ENCODE measurements at regions not wholly inside any gene's neighbourhood (a gene's known extent, or its start where the extent isn't known, plus 50 kb on each side); places are given as distances from the start of the nearest gene placed in this dataset.
"Not testable (repeated sequence)": the region's sequence is repeated elsewhere in the genome, so short reads cannot be mapped to it uniquely, and the experiment has no call there.

- DNase-seq (ENCODE audit: low read depth, low spot score); CTCF ChIA-PET; H3K4me3 ChIP-seq (ENCODE audit: low read depth, low read length); H3K9me3 ChIP-seq (ENCODE audit: control insufficient read depth, insufficient read depth, low read length); H3K27me3 ChIP-seq (ENCODE audit: control insufficient read depth, insufficient read depth, low read length); POLR2A ChIA-PET; H3K27ac ChIP-seq (ENCODE audit: low read depth, low read length): not testable (repeated sequence)
Measured at GRCh38 chr16:15230432-15230831, 136.4 kb upstream of the RRN3 start.

GRCh38 chr16:15229661-15230060 is 135.6 kb upstream of the RRN3 start:
- H3K27me3 ChIP-seq (ENCODE audit: control insufficient read depth, insufficient read depth, low read length); H3K4me3 ChIP-seq (ENCODE audit: low read depth, low read length); POLR2A ChIA-PET; H3K27ac ChIP-seq (ENCODE audit: low read depth, low read length); DNase-seq (ENCODE audit: low read depth, low spot score); CTCF ChIA-PET; H3K9me3 ChIP-seq (ENCODE audit: control insufficient read depth, insufficient read depth, low read length): not testable (repeated sequence)

GRCh38 chr16:15224651-15225050 is 130.6 kb upstream of the RRN3 start:
- POLR2A ChIA-PET; DNase-seq (ENCODE audit: low read depth, low spot score); CTCF ChIA-PET; H3K4me3 ChIP-seq (ENCODE audit: low read depth, low read length); H3K27ac ChIP-seq (ENCODE audit: low read depth, low read length); H3K27me3 ChIP-seq (ENCODE audit: control insufficient read depth, insufficient read depth, low read length); H3K9me3 ChIP-seq (ENCODE audit: control insufficient read depth, insufficient read depth, low read length): not testable (repeated sequence)

GRCh38 chr16:15223398-15223797 is 129.3 kb upstream of the RRN3 start:
- POLR2A ChIA-PET; H3K4me3 ChIP-seq (ENCODE audit: low read depth, low read length); DNase-seq (ENCODE audit: low read depth, low spot score); H3K27me3 ChIP-seq (ENCODE audit: control insufficient read depth, insufficient read depth, low read length); H3K27ac ChIP-seq (ENCODE audit: low read depth, low read length); H3K9me3 ChIP-seq (ENCODE audit: control insufficient read depth, insufficient read depth, low read length); CTCF ChIA-PET: not testable (repeated sequence)

GRCh38 chr16:15219679-15220615 is 125.9 kb upstream of the RRN3 start:
- H3K27ac ChIP-seq (ENCODE audit: low read depth, low read length); H3K9me3 ChIP-seq (ENCODE audit: control insufficient read depth, insufficient read depth, low read length); H3K4me3 ChIP-seq (ENCODE audit: low read depth, low read length); POLR2A ChIA-PET; H3K27me3 ChIP-seq (ENCODE audit: control insufficient read depth, insufficient read depth, low read length); DNase-seq (ENCODE audit: low read depth, low spot score); CTCF ChIA-PET: not testable (repeated sequence)
- peak; percentile 64 for TF ChIP-seq CTCF (IDR thresholded peaks at IDR 0.05; ENCODE audit: low read depth, low read length)

- H3K27me3 ChIP-seq (ENCODE audit: control insufficient read depth, insufficient read depth, low read length); DNase-seq (ENCODE audit: low read depth, low spot score); H3K27ac ChIP-seq (ENCODE audit: low read depth, low read length); H3K4me3 ChIP-seq (ENCODE audit: low read depth, low read length); POLR2A ChIA-PET; H3K9me3 ChIP-seq (ENCODE audit: control insufficient read depth, insufficient read depth, low read length): not testable (repeated sequence)
- CTCF ChIA-PET, result interaction anchor here (0.6 kb wide), 1 partner anchor 1642 kb away, joined by 3 read pairs; no protein-coding TSS in a partner anchor
Measured at GRCh38 chr16:15218856-15219500, 124.9 kb upstream of the RRN3 start.

GRCh38 chr16:15207202-15207981 is 113.3 kb upstream of the RRN3 start:
- H3K4me3 ChIP-seq (ENCODE audit: low read depth, low read length); CTCF ChIA-PET; H3K9me3 ChIP-seq (ENCODE audit: control insufficient read depth, insufficient read depth, low read length); DNase-seq (ENCODE audit: low read depth, low spot score); H3K27me3 ChIP-seq (ENCODE audit: control insufficient read depth, insufficient read depth, low read length); POLR2A ChIA-PET; H3K27ac ChIP-seq (ENCODE audit: low read depth, low read length): not testable (repeated sequence)

- CTCF ChIA-PET; H3K9me3 ChIP-seq (ENCODE audit: control insufficient read depth, insufficient read depth, low read length); H3K27ac ChIP-seq (ENCODE audit: low read depth, low read length); POLR2A ChIA-PET; DNase-seq (ENCODE audit: low read depth, low spot score); H3K4me3 ChIP-seq (ENCODE audit: low read depth, low read length); H3K27me3 ChIP-seq (ENCODE audit: control insufficient read depth, insufficient read depth, low read length): not testable (repeated sequence)
Measured at GRCh38 chr16:15206439-15206838, 112.4 kb upstream of the RRN3 start.

GRCh38 chr16:15205939-15206338 is 111.9 kb upstream of the RRN3 start:
- H3K9me3 ChIP-seq (ENCODE audit: control insufficient read depth, insufficient read depth, low read length); POLR2A ChIA-PET; H3K4me3 ChIP-seq (ENCODE audit: low read depth, low read length); H3K27me3 ChIP-seq (ENCODE audit: control insufficient read depth, insufficient read depth, low read length); DNase-seq (ENCODE audit: low read depth, low spot score); CTCF ChIA-PET; H3K27ac ChIP-seq (ENCODE audit: low read depth, low read length): not testable (repeated sequence)

GRCh38 chr16:15204571-15204970 is 110.5 kb upstream of the RRN3 start:
- H3K9me3 ChIP-seq (ENCODE audit: control insufficient read depth, insufficient read depth, low read length); H3K27ac ChIP-seq (ENCODE audit: low read depth, low read length); DNase-seq (ENCODE audit: low read depth, low spot score); POLR2A ChIA-PET; H3K4me3 ChIP-seq (ENCODE audit: low read depth, low read length); CTCF ChIA-PET; H3K27me3 ChIP-seq (ENCODE audit: control insufficient read depth, insufficient read depth, low read length): not testable (repeated sequence)

- H3K4me3 ChIP-seq (ENCODE audit: low read depth, low read length); H3K9me3 ChIP-seq (ENCODE audit: control insufficient read depth, insufficient read depth, low read length); CTCF ChIA-PET; H3K27ac ChIP-seq (ENCODE audit: low read depth, low read length); H3K27me3 ChIP-seq (ENCODE audit: control insufficient read depth, insufficient read depth, low read length); DNase-seq (ENCODE audit: low read depth, low spot score); POLR2A ChIA-PET: not testable (repeated sequence)
Measured at GRCh38 chr16:15192813-15193212, 98.7 kb upstream of the RRN3 start.

Data from AG04450 (cell line).